NCI-H2107 (cell line): ENCODE measurements at regions not wholly inside any gene's neighbourhood (a gene's known extent, or its start where the extent isn't known, plus 50 kb on each side); places are given as distances from the start of the nearest gene placed in this dataset.
"Not testable (repeated sequence)": the region's sequence is repeated elsewhere in the genome, so short reads cannot be mapped to it uniquely, and the experiment has no call there.

Experiments used
- DNase-seq: peaks from one replicate; lab custom pipeline; 2025; lab: John Stamatoyannopoulos, UW

GRCh38 chr3:177778633-177779032, 581.4 kb upstream of the TBL1XR1 start:
- DNase-seq = no peak

- DNase-seq = no peak
These were observed 584.4 kb upstream of the TBL1XR1 start for GRCh38 chr3:177781686-177782161.

- DNase-seq = no peak
These were observed 586.1 kb upstream of the TBL1XR1 start for GRCh38 chr3:177783338-177783737.

GRCh38 chr3:177783767-177784166, 586.5 kb upstream of the TBL1XR1 start:
- DNase-seq = no peak

DNA sequence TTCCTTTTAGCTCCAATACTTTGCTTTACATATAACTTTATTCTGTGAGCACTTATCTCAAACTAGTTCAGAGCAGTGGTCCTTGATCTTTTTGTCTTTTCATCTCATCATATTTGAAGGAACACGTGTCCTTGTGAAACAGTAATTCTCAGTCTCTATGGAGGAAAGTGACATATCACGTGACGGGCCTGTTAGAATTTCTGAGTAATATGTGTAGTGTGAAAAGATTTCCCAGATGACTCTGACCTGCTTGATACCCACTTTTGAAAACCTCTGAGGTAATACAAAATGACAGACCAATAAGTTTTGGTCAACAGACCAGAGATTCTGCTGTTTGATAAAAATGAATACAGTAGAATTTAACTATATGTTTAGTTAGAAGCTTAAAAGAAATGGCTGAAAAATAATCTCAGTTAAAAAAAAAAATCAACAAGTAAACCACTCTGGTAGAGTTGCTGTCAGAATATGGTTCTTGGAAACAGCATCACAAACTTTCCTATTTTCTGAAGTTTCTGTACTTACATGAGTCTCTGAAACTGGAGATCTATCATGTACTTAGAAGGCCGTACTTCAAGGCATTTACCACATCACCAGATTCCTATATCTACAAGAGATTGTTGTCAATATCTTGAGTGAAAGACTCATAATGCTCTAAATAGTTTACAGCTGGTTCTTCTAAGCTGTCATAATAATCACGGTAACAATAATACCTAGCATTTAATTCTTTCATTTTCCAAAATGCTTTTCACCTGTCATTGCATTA, 590.2 kb upstream of the TBL1XR1 start:
- no peak for DNase-seq

GRCh38 chr3:177789500-177789899, 592.2 kb upstream of the TBL1XR1 start:
- DNase-seq = no peak

DNA sequence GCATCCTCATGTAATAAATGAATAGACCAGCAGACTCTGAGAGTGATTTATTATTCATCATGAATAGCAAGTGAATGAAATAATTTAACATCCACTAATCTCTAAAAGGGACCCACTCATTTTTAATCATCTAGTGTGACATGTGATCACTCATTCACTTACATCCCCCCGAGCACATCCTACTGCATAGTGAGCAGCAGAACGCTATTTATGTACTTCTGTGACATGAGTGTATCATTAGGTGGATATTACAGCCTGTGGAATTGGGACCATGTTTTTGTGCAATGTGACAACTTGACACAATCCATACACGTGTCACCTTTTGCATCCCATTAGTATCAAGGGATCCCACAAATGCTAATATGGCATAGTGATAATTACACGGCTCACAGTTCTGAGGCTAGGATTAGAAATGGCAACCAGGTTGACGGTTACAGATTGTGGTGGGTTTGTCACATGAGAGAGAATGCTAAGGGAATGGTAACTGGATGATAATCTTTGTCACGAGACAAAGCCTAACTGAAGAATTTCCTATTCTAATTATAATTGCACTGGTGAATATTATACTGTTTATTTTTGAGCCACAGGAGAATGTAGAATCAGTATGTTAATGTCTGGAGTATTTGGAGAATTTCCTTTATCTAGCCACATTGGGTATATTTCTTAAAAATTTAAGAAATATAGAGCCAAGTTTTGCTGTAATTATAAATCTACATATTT, 595.2 kb upstream of the TBL1XR1 start:
- no peak for DNase-seq

- DNase-seq = no peak
These were observed 596.2 kb upstream of the TBL1XR1 start for GRCh38 chr3:177793451-177793850.

- no peak for DNase-seq
These were observed 597.9 kb upstream of the TBL1XR1 start for GRCh38 chr3:177795216-177795615.

DNA sequence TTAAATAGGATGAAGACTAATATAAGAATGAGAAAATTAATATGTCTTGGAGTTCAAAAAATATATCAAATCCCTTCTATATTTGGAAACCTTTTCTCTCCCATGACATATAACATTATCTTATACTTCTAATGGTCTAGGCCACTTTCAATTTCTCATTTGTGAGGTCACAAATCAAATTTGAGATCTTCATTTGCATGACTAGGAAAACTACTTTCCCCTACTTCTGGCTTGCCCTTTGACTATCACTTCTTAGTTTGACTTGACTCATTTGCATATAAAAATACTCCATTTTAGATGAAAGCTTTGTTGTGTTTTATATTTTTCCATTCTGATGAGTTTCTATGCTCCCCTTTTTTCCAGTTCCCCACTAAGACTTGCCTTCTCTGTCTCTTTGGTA, 598.6 kb upstream of the TBL1XR1 start:
- no peak for DNase-seq

DNA sequence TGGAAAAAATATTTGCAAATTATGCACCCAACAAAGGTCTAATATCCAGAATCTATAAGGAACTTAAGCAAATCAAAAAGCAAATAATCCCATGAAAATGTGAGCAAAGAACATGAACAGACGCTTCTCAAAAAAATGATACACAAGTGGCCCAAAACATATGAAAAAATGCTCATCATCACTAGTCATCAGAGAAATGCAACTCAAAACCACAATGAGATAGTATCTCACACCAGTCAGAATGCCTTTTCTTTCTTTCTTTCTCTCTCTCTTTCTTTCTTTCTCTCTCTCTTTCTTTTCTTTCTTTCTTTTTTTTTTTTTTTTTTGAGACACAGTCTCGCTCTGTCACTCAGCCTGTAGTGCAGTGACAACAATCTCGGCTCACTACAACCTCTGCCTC, 602.9 kb upstream of the TBL1XR1 start:
- DNase-seq = not testable (repeated sequence)

DNA sequence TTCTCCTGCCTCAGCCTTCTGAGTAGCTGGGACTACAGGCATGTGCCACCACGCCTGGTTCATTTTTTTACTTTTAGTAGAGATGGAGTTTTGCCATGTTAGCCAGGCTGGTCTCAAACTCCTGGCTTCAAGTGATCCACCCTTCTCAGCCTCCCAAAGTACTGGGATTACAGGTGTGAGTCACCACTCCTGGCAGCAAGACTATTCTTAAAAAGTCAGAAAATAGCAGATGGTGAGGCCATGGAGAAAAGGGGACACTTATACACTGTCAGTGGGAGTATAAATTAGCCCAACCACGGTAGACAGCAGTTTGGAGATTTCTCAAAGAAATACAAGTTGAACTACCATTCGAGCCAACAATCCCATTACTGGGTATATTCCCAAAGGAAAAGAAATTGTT, 603.3 kb upstream of the TBL1XR1 start:
- DNase-seq = no peak

GRCh38 chr3:177802151-177802900, 605.0 kb upstream of the TBL1XR1 start:
- DNase-seq = peak; percentile 80

DNA sequence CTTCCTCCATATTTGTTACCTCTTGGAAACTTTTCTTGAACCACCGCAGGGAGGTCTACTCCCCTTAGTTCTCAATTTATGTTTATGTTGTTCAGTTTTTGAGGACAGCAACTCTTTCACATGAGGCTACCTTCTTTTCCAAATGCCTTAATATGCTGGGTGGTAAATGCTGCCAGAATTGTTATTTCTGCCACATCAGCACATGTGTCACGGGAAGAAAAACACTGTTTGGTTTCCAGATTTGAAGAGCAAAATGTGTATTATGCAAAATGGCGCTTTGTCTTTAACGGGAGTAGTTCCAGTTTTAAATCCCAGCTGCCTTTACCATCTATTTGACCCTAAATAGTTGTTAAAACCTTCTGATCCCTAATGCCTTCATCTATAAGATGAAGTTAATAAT, 606.2 kb upstream of the TBL1XR1 start:
- no peak for DNase-seq

DNA sequence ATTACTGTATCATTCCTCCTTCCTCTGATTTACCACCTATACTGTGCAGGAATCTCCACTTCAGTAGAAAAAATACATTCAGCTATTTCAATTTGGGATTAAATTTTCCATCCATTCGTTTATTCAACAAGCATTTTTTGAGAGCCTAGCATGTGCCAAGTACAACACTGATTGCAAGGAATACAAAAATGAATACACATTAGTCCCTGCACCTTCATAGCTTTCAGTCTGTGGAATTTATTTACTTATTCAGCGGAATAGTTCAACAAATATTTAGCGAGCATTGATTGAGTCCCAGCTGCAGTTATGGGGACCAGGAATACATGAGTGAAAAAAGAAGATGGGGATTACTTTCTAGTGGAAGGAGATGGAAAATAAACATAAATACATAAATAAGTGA, 606.8 kb upstream of the TBL1XR1 start:
- DNase-seq = no peak

GRCh38 chr3:177804646-177805045, 607.4 kb upstream of the TBL1XR1 start:
- DNase-seq = no peak

- DNase-seq = no peak
These were observed 610.0 kb upstream of the TBL1XR1 start for GRCh38 chr3:177807150-177807875.

GRCh38 chr3:177808928-177809478, 611.7 kb upstream of the TBL1XR1 start:
- DNase-seq = not testable (repeated sequence)

DNA sequence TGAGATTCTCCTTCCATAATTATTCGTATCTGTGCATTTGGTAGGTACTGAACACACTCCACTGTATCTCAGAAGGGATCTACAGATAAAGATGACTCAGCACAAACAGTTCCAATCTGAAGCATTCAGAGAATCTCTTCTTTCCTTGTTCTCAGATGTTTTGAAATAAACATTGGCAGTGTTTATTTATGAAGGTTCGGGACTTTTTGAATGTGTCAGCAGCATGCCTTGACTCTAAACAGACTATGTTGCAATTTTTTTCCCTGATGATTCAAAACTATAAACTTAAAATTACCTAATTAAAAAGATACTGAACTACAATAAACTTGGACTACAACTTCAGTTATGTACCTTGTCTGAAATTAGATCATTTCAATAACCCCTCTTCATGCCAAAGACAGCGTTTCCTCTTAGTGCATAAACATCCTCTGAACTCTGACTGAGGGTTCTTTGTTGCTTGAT, 612.9 kb upstream of the TBL1XR1 start:
- DNase-seq = no peak

DNA sequence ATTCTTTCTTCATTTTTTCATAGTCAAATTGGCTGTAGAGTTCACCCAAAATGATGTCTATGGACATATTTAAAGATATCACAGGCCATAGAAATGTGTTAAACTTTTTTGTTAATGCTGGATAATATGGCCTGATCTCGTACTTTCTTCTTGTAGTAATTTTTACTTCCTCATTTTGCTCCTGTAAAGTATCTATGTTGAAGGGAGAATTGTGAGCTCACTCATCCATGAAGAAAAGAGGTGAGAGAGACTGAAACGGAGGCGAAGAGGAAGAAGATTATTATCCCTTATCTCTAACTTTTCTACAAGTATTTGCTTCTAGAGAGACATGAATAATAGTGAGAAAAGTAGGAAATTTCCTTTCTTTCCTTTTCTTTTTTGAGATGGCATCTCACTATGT, 613.8 kb upstream of the TBL1XR1 start:
- no peak for DNase-seq

DNA sequence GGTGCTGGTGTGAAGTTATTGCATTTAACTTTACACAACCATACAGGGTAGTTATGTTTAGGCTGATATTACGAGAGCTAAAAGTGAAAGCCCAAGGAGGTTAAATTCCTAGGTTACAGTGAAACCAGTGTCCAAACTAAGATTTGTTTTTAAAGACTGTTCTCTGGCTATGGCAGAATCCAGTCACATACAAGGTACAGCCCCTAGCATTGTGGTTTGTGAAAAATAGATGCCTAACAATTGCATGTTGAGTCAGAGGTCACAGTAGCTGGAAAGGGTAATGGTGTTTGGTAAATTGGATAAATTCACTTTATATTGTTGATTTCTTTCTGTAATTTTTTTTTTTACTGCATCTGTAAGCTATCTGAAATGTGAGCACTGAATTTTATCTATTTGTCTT, 614.6 kb upstream of the TBL1XR1 start:
- no peak for DNase-seq

DNA sequence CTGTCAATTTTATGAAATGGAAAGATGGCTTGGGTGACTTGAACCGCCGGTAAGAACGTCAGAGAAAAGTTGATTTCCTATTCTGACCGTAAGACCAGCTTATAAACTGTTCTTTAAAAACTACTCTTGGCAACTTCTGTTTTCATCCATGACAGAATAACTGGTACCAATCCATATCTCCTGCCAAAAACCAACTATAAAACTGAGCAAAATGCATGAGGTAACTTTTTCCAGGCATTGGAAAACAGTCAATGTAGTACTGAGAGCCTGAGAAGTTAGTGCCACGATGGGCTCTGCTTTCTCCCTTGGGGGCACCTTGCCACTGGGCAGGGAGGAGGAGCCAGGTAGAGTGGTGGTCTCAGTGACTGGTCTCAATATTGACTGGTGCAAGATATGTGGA, 615.2 kb upstream of the TBL1XR1 start:
- DNase-seq = no peak
